ENCODE measurements at regions not wholly inside any gene's neighbourhood (a gene's known extent, or its start where the extent isn't known, plus 50 kb on each side); places are given as distances from the start of the nearest gene placed in this dataset.

- no peak for DNase-seq
These were observed 628.0 kb upstream of the CDH18 start for GRCh38 chr5:20615888-20616563.

- DNase-seq, result no peak
These were observed 623.6 kb upstream of the CDH18 start for GRCh38 chr5:20611620-20612019.

GRCh38 chr5:20610681-20611080 is 622.7 kb upstream of the CDH18 start:
- DNase-seq, result no peak

- DNase-seq, result no peak
These were observed 621.1 kb upstream of the CDH18 start for GRCh38 chr5:20609126-20609525.

- DNase-seq, result no peak
These were observed 620.6 kb upstream of the CDH18 start for GRCh38 chr5:20608567-20608966.

- DNase-seq, result no peak
These were observed 617.9 kb upstream of the CDH18 start for GRCh38 chr5:20605732-20606525.

- DNase-seq, result no peak
These were observed 617.0 kb upstream of the CDH18 start for GRCh38 chr5:20604992-20605391.

GRCh38 chr5:20601678-20602100 is 613.7 kb upstream of the CDH18 start:
- DNase-seq, result no peak

- no peak for DNase-seq
These were observed 602.4 kb upstream of the CDH18 start for GRCh38 chr5:20590356-20590755.

GRCh38 chr5:20575571-20575970 is 587.6 kb upstream of the CDH18 start:
- DNase-seq, result no peak

- no peak for DNase-seq
These were observed 586.6 kb upstream of the CDH18 start for GRCh38 chr5:20574576-20574975.

GRCh38 chr5:20572614-20573013 is 584.6 kb upstream of the CDH18 start:
- no peak for DNase-seq

GRCh38 chr5:20570486-20570885 is 582.5 kb upstream of the CDH18 start:
- no peak for DNase-seq

- no peak for DNase-seq
These were observed 574.5 kb upstream of the CDH18 start for GRCh38 chr5:20562544-20562943.

- DNase-seq, result no peak
These were observed 571.8 kb upstream of the CDH18 start for GRCh38 chr5:20559845-20560244.

GRCh38 chr5:20556115-20556763 is 568.2 kb upstream of the CDH18 start:
- DNase-seq, result no peak

GRCh38 chr5:20555034-20555433 is 567.0 kb upstream of the CDH18 start:
- no peak for DNase-seq

GRCh38 chr5:20554001-20554400 is 566.0 kb upstream of the CDH18 start:
- no peak for DNase-seq

- no peak for DNase-seq
These were observed 550.1 kb upstream of the CDH18 start for GRCh38 chr5:20537911-20538703.

GRCh38 chr5:20536813-20537212 is 548.8 kb upstream of the CDH18 start:
- DNase-seq, result no peak

- DNase-seq, result no peak
These were observed 548.3 kb upstream of the CDH18 start for GRCh38 chr5:20536341-20536740.

GRCh38 chr5:20528471-20528870 is 540.5 kb upstream of the CDH18 start:
- DNase-seq, result no peak

GRCh38 chr5:20524991-20525529 is 537.1 kb upstream of the CDH18 start:
- no peak for DNase-seq
